H9 (cell line): ENCODE measurements at regions not wholly inside any gene's neighbourhood (a gene's known extent, or its start where the extent isn't known, plus 50 kb on each side); places are given as distances from the start of the nearest gene placed in this dataset.

ENCODE experiments used
- DNase-seq: peaks from one replicate; pipeline ENCODE4 v3.0.0-alpha.2; 2017
- H2AFZ ChIP-seq: one replicate; pipeline ENCODE4 v1.6.1; 2013; ENCODE audit warnings: mild to moderate bottlenecking, low read length, control low read depth, moderate library complexity
- H2AK5ac ChIP-seq: 2 replicates; pipeline ENCODE4 v1.6.1; 2013; ENCODE audit warnings: low read length, control low read depth, mixed read lengths; ENCODE audit not compliant: insufficient read length
- H2BK120ac ChIP-seq: one replicate; pipeline ENCODE4 v1.6.1; 2013; ENCODE audit warnings: low read depth, mild to moderate bottlenecking, low read length, control low read depth, inconsistent platforms; ENCODE audit not compliant: poor library complexity, severe bottlenecking
- H2BK12ac ChIP-seq: 2 replicates; pipeline ENCODE4 v1.6.1; 2013; ENCODE audit warnings: low read length, control low read depth, mixed read lengths, low read depth; ENCODE audit not compliant: insufficient read length
- H2BK15ac ChIP-seq: 2 replicates; pipeline ENCODE4 v1.6.1; 2013; ENCODE audit warnings: low read depth, low read length, control low read depth
- H2BK20ac ChIP-seq: one replicate; pipeline ENCODE4 v1.6.1; 2013; ENCODE audit warnings: low read depth, mild to moderate bottlenecking, low read length, control low read depth, inconsistent platforms; ENCODE audit not compliant: poor library complexity, severe bottlenecking
- H2BK5ac ChIP-seq: 2 replicates; pipeline ENCODE4 v1.6.1; 2013; ENCODE audit warnings: low read length, control low read depth, mixed read lengths; ENCODE audit not compliant: insufficient read length
- H3K14ac ChIP-seq: 2 replicates; pipeline ENCODE4 v1.6.1; 2013; ENCODE audit warnings: low read length, control low read depth; ENCODE audit not compliant: insufficient read depth
- H3K18ac ChIP-seq: 2 replicates; pipeline ENCODE4 v1.6.1; 2013; ENCODE audit warnings: low read depth, mild to moderate bottlenecking, mixed read lengths, low read length, control low read depth; ENCODE audit not compliant: insufficient read length
- H3K23ac ChIP-seq: 2 replicates; pipeline ENCODE4 v1.6.1; 2013; ENCODE audit warnings: low read length, control low read depth, mixed read lengths, low read depth; ENCODE audit not compliant: insufficient read length
- H3K23me2 ChIP-seq: 2 replicates; pipeline ENCODE4 v1.6.1; 2013; ENCODE audit warnings: low read depth, mild to moderate bottlenecking, mixed read lengths, low read length, control low read depth; ENCODE audit not compliant: insufficient read length, poor library complexity, severe bottlenecking
- H3K27ac ChIP-seq: 2 replicates; pipeline ENCODE4 v1.5.1; 2013; ENCODE audit warnings: low read length, control low read depth, mixed read lengths, low read depth; ENCODE audit not compliant: insufficient read length
- H3K27me3 ChIP-seq: 2 replicates; pipeline ENCODE4 v1.6.1; 2013; ENCODE audit warnings: low read length, control low read depth, inconsistent platforms; ENCODE audit not compliant: insufficient read depth
- H3K4ac ChIP-seq: 2 replicates; pipeline ENCODE4 v1.6.1; 2013; ENCODE audit warnings: low read depth, mild to moderate bottlenecking, control low read depth, inconsistent platforms, low read length, moderate library complexity
- H3K4me1 ChIP-seq: 2 replicates; pipeline ENCODE4 v1.6.1; 2013; ENCODE audit warnings: low read length, control low read depth, inconsistent platforms; ENCODE audit not compliant: insufficient read depth
- H3K4me2 ChIP-seq: 2 replicates; pipeline ENCODE4 v1.6.1; 2013; ENCODE audit warnings: low read length, control low read depth, mixed read lengths; ENCODE audit not compliant: insufficient read length, insufficient read depth
- H3K56ac ChIP-seq: 2 replicates; pipeline ENCODE4 v1.6.1; 2013; ENCODE audit warnings: low read depth, mild to moderate bottlenecking, mixed read lengths, low read length, control low read depth; ENCODE audit not compliant: insufficient read length
- H3K79me1 ChIP-seq: 2 replicates; pipeline ENCODE4 v1.6.1; 2013; ENCODE audit warnings: low read depth, mild to moderate bottlenecking, moderate library complexity, low read length, control low read depth, inconsistent platforms; ENCODE audit not compliant: insufficient read depth, poor library complexity, severe bottlenecking
- H3K79me2 ChIP-seq: 2 replicates; pipeline ENCODE4 v1.6.1; 2013; ENCODE audit warnings: low read length, control low read depth, inconsistent platforms; ENCODE audit not compliant: insufficient read depth
- H3K9ac ChIP-seq: 2 replicates; pipeline ENCODE4 v1.6.1; 2013; ENCODE audit warnings: low read length, control low read depth, mixed read lengths; ENCODE audit not compliant: insufficient read length; ENCODE audit errors: extremely low read depth
- H3K9me3 ChIP-seq: one replicate; pipeline ENCODE4 v1.6.1; 2013; ENCODE audit warnings: low read depth, low read length, inconsistent platforms; ENCODE audit not compliant: control insufficient read depth
- H3T11ph ChIP-seq: one replicate; pipeline ENCODE4 v1.6.1; 2013; ENCODE audit warnings: mild to moderate bottlenecking, low read length, control low read depth, inconsistent platforms
- H4K20me1 ChIP-seq: one replicate; pipeline ENCODE4 v1.6.1; 2013; ENCODE audit not compliant: control insufficient read depth, insufficient read length, insufficient read depth
- H4K5ac ChIP-seq: 2 replicates; pipeline ENCODE4 v1.6.1; 2013; ENCODE audit warnings: low read depth, mild to moderate bottlenecking, mixed read lengths, low read length, control low read depth; ENCODE audit not compliant: insufficient read length
- H4K8ac ChIP-seq: replicated peaks from 2 replicates; pipeline ENCODE4 v1.6.1; 2013; ENCODE audit warnings: low read length, control low read depth, mixed read lengths, low read depth; ENCODE audit not compliant: insufficient read length
- H4K91ac ChIP-seq: 2 replicates; pipeline ENCODE4 v1.6.1; 2013; ENCODE audit warnings: low read depth, mild to moderate bottlenecking, moderate library complexity, mixed read lengths, low read length, control low read depth; ENCODE audit not compliant: insufficient read length
- H3K27ac Mint-ChIP-seq, 3 experiments: 2 replicates in 2 of 3; 3 replicates in 1 of 3; pipeline ENCODE4 v1.8.0; 2020 to 2021; ENCODE audit warnings: mixed read lengths in 3 of 3, mild to moderate bottlenecking in 1 of 3, moderate library complexity in 1 of 3
- H3K27me3 Mint-ChIP-seq: 2 replicates; pipeline ENCODE4 v1.8.0; 2021; ENCODE audit warnings: low read depth, mild to moderate bottlenecking, moderate library complexity, mixed read lengths
- H3K36me3 Mint-ChIP-seq, 3 experiments: 2 replicates in 2 of 3; 3 replicates in 1 of 3; pipeline ENCODE4 v1.8.0; 2020 to 2021; ENCODE audit warnings: low read depth in 3 of 3, mixed read lengths in 3 of 3; ENCODE audit not compliant: insufficient read depth in 1 of 3
- H3K4me1 Mint-ChIP-seq, 2 experiments: 2 replicates each; pipeline ENCODE4 v1.8.0; 2020; ENCODE audit warnings: mixed read lengths in 2 of 2
- H3K4me3 Mint-ChIP-seq, 2 experiments: 2 replicates in 1 of 2; 3 replicates in 1 of 2; pipeline ENCODE4 v1.8.0; 2020 to 2021; ENCODE audit warnings: mild to moderate bottlenecking in 2 of 2, mixed read lengths in 2 of 2, moderate library complexity in 1 of 2
- H3K9me3 Mint-ChIP-seq, 2 experiments: 2 replicates in 1 of 2; 3 replicates in 1 of 2; pipeline ENCODE4 v1.8.0; 2020; ENCODE audit warnings: mild to moderate bottlenecking in 2 of 2, mixed read lengths in 2 of 2, moderate library complexity in 1 of 2
- CTCF ChIP-seq: fragments of 200-600 bp; sonication (generic); conservative IDR thresholded peaks from 3 replicates; pipeline ENCODE4 v1.8.0; 2021; ENCODE audit warnings: antibody characterized with exemption, mild to moderate bottlenecking
- WGBS: extraction: QIAGEN DNeasy Blood & Tissue Kit; methylation state at CpG from one replicate; pipeline ENCODE4 v1.1.7; 2013; ENCODE audit warnings: missing lambda C conversion rate, low lambda C conversion rate, mixed read lengths; ENCODE audit not compliant: insufficient read length; ENCODE audit errors: extremely low coverage; 5-methylcytosine and 5-hydroxymethylcytosine counted together

DNA sequence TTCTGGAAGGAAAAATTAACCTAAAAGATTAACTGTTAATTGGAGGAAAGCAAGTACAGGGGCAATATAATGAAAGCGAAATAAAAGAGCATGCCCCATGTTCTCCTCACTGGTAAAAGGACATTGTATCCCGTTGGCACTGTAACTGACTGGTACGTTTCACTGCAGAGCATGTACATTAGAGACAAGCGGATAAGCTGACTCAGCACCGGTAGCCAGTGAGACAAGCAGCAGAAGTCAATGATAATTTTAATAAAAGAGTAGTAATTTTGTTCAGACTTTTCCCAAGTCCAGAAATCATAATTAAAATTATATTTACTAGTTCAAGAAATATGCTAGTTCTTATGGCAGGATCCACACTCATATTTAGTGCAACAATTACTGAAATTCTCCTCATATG lies 161.5 kb upstream of the VWC2 start:
- H4K91ac ChIP-seq = no peak overlapping the region
- WGBS = no CpG with 5 or more reads among the region's 5 CpGs
- H3K9me3 ChIP-seq = no peaks in the 10 kb centered on the region
- no peaks in the 10 kb centered on the region for H3K27me3 ChIP-seq
- DNase-seq = no peak
- H2BK5ac ChIP-seq = no peak overlapping the region
- H4K8ac ChIP-seq = no peak overlapping the region
- H3K18ac ChIP-seq = no peak overlapping the region
- no peak overlapping the region for H2BK12ac ChIP-seq
- H3T11ph ChIP-seq = no peak overlapping the region
- H3K4me3 Mint-ChIP-seq = no peak overlapping the region
- no peak overlapping the region for H2AK5ac ChIP-seq
- H2BK15ac ChIP-seq = no peak overlapping the region
- H3K79me2 ChIP-seq = no peaks in the 10 kb centered on the region
- H4K5ac ChIP-seq = no peak overlapping the region
- H3K4me2 ChIP-seq = no peak overlapping the region
- H3K27ac Mint-ChIP-seq = no peak overlapping the region
- H4K20me1 ChIP-seq = no peaks in the 10 kb centered on the region
- no peaks in the 10 kb centered on the region for H3K4me1 Mint-ChIP-seq
- H3K27ac ChIP-seq = no peak overlapping the region
- H3K14ac ChIP-seq = no peak overlapping the region
- TF ChIP-seq CTCF = no peak
- no peak overlapping the region for H2BK120ac ChIP-seq
- no peaks in the 10 kb centered on the region for H3K23me2 ChIP-seq
- H3K23ac ChIP-seq = no peak overlapping the region
- no peak overlapping the region for H2AFZ ChIP-seq
- peaks cover 14 to 15% of the 10 kb centered on the region in 2 experiments; a peak in 3 of 5 replicates for H3K9me3 Mint-ChIP-seq
- H3K4me1 ChIP-seq = no peaks in the 10 kb centered on the region
- H3K9ac ChIP-seq = no peak overlapping the region
- H3K4ac ChIP-seq = no peak overlapping the region
- H2BK20ac ChIP-seq = no peak overlapping the region
- H3K36me3 Mint-ChIP-seq = peaks cover 0 to 9% (median 0%) of the 10 kb centered on the region in 3 experiments; a peak in 2 of 7 replicates
- H3K27me3 Mint-ChIP-seq = no peaks in the 10 kb centered on the region
- no peak overlapping the region for H3K56ac ChIP-seq
- H3K79me1 ChIP-seq = no peaks in the 10 kb centered on the region
